DOHH2 (cell line): ENCODE measurements at regions not wholly inside any gene's neighbourhood (a gene's known extent, or its start where the extent isn't known, plus 50 kb on each side); places are given as distances from the start of the nearest gene placed in this dataset.

Experiments
- H3F3A ChIP-seq: fragments of 200-600 bp; sonication (generic), shearing (Covaris generic); 2 replicates; pipeline ENCODE4 v1.6.0; 2016; ENCODE audit warnings: antibody characterized with exemption, mild to moderate bottlenecking; ENCODE audit not compliant: control insufficient read depth, insufficient read depth
- H3K27ac ChIP-seq: fragments of 200-600 bp; sonication (generic); 2 replicates; pipeline ENCODE4 v1.5.1; 2014; ENCODE audit warnings: low read depth, mild to moderate bottlenecking, low read length, moderate library complexity
- H3K27me3 ChIP-seq: fragments of 200-600 bp; sonication (generic); 2 replicates; pipeline ENCODE4 v1.6.1; 2014; ENCODE audit warnings: mild to moderate bottlenecking, low read length, mixed read lengths; ENCODE audit not compliant: control insufficient read depth
- H3K36me3 ChIP-seq: fragments of 200-600 bp; sonication (generic); 2 replicates; pipeline ENCODE4 v1.6.1; 2014; ENCODE audit warnings: mild to moderate bottlenecking, low read length, moderate library complexity, mixed read lengths; ENCODE audit not compliant: control insufficient read depth
- H3K4me1 ChIP-seq: fragments of 200-600 bp; sonication (generic); 2 replicates; pipeline ENCODE4 v1.6.1; 2014; ENCODE audit warnings: mild to moderate bottlenecking, low read length, mixed read lengths; ENCODE audit not compliant: control insufficient read depth
- H3K4me2 ChIP-seq: fragments of 200-600 bp; sonication (generic); 2 replicates; pipeline ENCODE4 v1.6.0; 2014; ENCODE audit warnings: mild to moderate bottlenecking, low read length, moderate library complexity
- H3K4me3 ChIP-seq: fragments of 200-600 bp; sonication (generic); 2 replicates; pipeline ENCODE4 v1.5.1; 2014; ENCODE audit warnings: mild to moderate bottlenecking, low read length, mixed read lengths
- H3K79me2 ChIP-seq: fragments of 200-600 bp; sonication (generic); 2 replicates; pipeline ENCODE4 v1.6.1; 2014; ENCODE audit warnings: mild to moderate bottlenecking, low read length, mixed read lengths; ENCODE audit not compliant: control insufficient read depth
- H3K9me2 ChIP-seq: fragments of 200-600 bp; sonication (generic); replicated peaks from 2 replicates; pipeline ENCODE4 v1.6.1; 2014; ENCODE audit warnings: mild to moderate bottlenecking, low read length, mixed read lengths; ENCODE audit not compliant: control insufficient read depth
- H3K9me3 ChIP-seq: fragments of 200-600 bp; sonication (generic); 2 replicates; pipeline ENCODE4 v1.6.1; 2014; ENCODE audit warnings: antibody characterized with exemption, low read length, mixed read lengths; ENCODE audit not compliant: control insufficient read depth, insufficient read depth
- H4K20me1 ChIP-seq: fragments of 200-600 bp; sonication (generic); 2 replicates; pipeline ENCODE4 v1.6.0; 2014; ENCODE audit warnings: low read depth, mild to moderate bottlenecking, antibody characterized with exemption, low read length, moderate library complexity; ENCODE audit not compliant: control insufficient read depth, insufficient read depth
- EZH2phosphoT487 ChIP-seq: fragments of 200-600 bp; sonication (generic); IDR thresholded peaks from 2 replicates; pipeline ENCODE4 v1.6.1; 2017; ENCODE audit warnings: borderline replicate concordance, mild to moderate bottlenecking, antibody characterized with exemption, low read length, moderate library complexity, mixed read lengths
- TF ChIP-seq, protein P1 (sequence below): fragments of 200-600 bp; sonication (generic); IDR thresholded peaks from one replicate; pipeline ENCODE4 v1.5.1; 2014; ENCODE audit warnings: antibody characterized with exemption, mild to moderate bottlenecking, low read depth, low read length; ENCODE audit not compliant: poor library complexity, severe bottlenecking

DNA sequence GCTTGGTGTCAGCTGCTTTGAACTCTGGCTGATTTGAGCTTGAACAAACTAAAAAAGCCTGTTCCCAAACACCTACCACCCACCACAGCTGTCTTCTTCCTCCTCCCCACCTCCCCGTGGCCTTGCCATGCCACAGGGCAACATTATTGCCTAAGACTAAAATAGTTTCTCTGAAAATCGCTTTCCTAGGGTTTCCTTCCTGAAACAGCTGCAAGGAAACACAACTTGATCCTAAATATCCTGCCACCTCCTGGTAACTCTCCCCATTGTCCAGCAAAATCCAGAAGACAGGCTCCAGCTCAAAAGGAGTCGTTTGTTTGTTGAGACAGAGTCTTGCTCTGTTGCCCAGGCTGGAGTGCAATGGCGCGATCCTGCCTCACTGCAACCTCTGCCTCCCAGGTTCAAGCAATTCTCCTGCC is 193.9 kb upstream of the TPM1 start:
- Histone ChIP-seq H3K4me3 (no peak overlapping the region), H3K36me3 (no peaks in the 10 kb centered on the region), H3K27ac (no peak overlapping the region), H3K79me2 (no peaks in the 10 kb centered on the region), H3K27me3 (no peaks in the 10 kb centered on the region), H3K9me3 (no peaks in the 10 kb centered on the region), H3K4me2 (no peak overlapping the region), H3K4me1 (no peaks in the 10 kb centered on the region), H4K20me1 (no peaks in the 10 kb centered on the region), H3K9me2 (no peaks in the 10 kb centered on the region), H3F3A (no peaks in the 10 kb centered on the region)
- TF ChIP-seq, protein P1, sequence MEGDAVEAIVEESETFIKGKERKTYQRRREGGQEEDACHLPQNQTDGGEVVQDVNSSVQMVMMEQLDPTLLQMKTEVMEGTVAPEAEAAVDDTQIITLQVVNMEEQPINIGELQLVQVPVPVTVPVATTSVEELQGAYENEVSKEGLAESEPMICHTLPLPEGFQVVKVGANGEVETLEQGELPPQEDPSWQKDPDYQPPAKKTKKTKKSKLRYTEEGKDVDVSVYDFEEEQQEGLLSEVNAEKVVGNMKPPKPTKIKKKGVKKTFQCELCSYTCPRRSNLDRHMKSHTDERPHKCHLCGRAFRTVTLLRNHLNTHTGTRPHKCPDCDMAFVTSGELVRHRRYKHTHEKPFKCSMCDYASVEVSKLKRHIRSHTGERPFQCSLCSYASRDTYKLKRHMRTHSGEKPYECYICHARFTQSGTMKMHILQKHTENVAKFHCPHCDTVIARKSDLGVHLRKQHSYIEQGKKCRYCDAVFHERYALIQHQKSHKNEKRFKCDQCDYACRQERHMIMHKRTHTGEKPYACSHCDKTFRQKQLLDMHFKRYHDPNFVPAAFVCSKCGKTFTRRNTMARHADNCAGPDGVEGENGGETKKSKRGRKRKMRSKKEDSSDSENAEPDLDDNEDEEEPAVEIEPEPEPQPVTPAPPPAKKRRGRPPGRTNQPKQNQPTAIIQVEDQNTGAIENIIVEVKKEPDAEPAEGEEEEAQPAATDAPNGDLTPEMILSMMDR, result no peak
- no peak for TF ChIP-seq EZH2phosphoT487

GRCh38 chr15:62849316-62850106 is 193.0 kb upstream of the TPM1 start:
- no peaks in the 10 kb centered on the region for H3F3A ChIP-seq
- H3K9me2 ChIP-seq, result no peaks in the 10 kb centered on the region
- H3K27ac ChIP-seq, result no peak overlapping the region
- H3K27me3 ChIP-seq, result no peaks in the 10 kb centered on the region
- no peaks in the 10 kb centered on the region for H3K9me3 ChIP-seq
- H3K4me3 ChIP-seq, result no peak overlapping the region
- H4K20me1 ChIP-seq, result no peaks in the 10 kb centered on the region
- H3K4me2 ChIP-seq, result no peak overlapping the region
- TF ChIP-seq, protein P1, result no peak
- no peaks in the 10 kb centered on the region for H3K79me2 ChIP-seq
- no peaks in the 10 kb centered on the region for H3K4me1 ChIP-seq
- H3K36me3 ChIP-seq, result no peaks in the 10 kb centered on the region

GRCh38 chr15:62850318-62850717 is 192.2 kb upstream of the TPM1 start:
- Histone ChIP-seq H3K4me1 (no peaks in the 10 kb centered on the region), H3K4me3 (no peak overlapping the region), H3K79me2 (no peaks in the 10 kb centered on the region), H3K36me3 (no peaks in the 10 kb centered on the region), H3K27me3 (no peaks in the 10 kb centered on the region), H3K9me3 (no peaks in the 10 kb centered on the region), H3K9me2 (no peaks in the 10 kb centered on the region), H3F3A (no peaks in the 10 kb centered on the region), H4K20me1 (no peaks in the 10 kb centered on the region), H3K27ac (no peak overlapping the region), H3K4me2 (no peak overlapping the region)
- TF ChIP-seq, protein P1, result no peak
- TF ChIP-seq EZH2phosphoT487, result no peak
